Stimulated activated CD8-positive, alpha-beta memory T cell treated with anti-CD3 and anti-CD28 coated beads, Interleukin-4, amount 100 ng/mL, for 1 hour (primary cell): ENCODE measurements at regions not wholly inside any gene's neighbourhood (a gene's known extent, or its start where the extent isn't known, plus 50 kb on each side); places are given as distances from the start of the nearest gene placed in this dataset.

ENCODE experiments used
- DNase-seq, 2 donors: peaks; one replicate each; pipeline ENCODE4 v3.0.0-alpha.2; 2020; ENCODE audit warnings: low read depth in 2 of 2, low spot score in 1 of 2

- DNase-seq = no peak
Measured at GRCh38 chr2:194223218-194223617, 1433.8 kb upstream of the SLC39A10 start.

- DNase-seq = no peak
Measured at GRCh38 chr2:194214192-194214591, 1442.8 kb upstream of the SLC39A10 start.

- no peak for DNase-seq
Measured at GRCh38 chr2:194205568-194206227, 1451.3 kb upstream of the SLC39A10 start.

GRCh38 chr2:194203898-194204297 is 1453.1 kb upstream of the SLC39A10 start:
- DNase-seq = no peak

GRCh38 chr2:194182888-194183287 is 1474.1 kb upstream of the SLC39A10 start:
- no peak for DNase-seq

DNA sequence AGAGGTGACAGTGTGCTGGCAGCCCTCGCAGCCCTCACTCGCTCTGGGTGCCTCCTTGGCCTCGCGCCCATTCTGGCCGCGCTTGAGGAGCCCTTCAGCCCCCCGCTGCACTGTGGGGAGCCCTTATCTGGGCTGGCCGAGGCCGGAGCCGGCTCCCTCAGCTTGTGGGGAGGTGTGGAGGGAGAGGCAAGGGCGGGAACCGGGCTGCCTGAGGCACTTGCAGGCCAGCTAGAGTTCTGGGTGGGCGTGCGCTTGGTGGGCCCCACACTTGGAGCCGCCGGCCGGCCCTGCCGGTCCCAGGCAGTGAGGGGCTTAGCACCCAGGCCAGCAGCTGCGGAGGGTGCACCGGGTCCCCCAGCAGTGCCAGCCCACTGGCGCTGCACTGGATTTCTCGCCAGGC is 1480.9 kb upstream of the SLC39A10 start:
- DNase-seq = no peak

DNA sequence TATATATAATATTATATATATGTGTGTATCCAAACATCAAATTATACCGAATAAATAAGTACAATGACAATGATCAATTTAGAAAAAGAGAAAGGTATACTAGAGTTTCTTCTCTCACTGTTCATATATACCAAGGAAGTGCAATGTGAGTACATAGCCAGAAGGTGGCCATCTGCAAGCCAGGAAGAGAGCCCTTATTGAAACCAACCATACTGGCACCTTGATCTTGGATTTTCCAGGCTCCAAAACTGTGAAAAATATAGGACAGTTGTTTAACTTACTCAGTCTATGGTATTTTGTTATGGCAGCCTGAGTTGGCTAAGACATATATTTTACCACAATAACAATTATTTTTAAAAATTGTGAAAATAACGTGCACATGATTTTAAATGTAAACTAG is 1490.2 kb upstream of the SLC39A10 start:
- DNase-seq = no peak

DNA sequence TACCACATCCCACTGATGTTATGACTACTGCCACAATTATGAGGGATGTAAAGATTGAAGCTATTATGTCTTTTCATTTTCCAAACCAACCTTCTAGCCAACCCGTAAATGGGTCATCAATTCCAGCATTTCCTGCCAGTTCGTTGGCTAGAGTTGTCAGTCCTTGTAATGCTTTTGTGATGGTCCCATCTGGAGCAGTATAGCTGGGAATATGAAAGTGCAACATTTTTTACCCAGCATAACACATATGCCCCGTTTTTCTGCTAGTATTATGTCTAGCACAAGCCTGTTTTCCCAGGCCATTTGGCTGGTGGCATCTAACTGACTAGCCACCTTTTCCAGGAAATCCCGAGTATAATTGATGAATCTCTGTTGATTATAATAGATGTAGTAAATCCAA is 1501.6 kb upstream of the SLC39A10 start:
- no peak for DNase-seq

DNA sequence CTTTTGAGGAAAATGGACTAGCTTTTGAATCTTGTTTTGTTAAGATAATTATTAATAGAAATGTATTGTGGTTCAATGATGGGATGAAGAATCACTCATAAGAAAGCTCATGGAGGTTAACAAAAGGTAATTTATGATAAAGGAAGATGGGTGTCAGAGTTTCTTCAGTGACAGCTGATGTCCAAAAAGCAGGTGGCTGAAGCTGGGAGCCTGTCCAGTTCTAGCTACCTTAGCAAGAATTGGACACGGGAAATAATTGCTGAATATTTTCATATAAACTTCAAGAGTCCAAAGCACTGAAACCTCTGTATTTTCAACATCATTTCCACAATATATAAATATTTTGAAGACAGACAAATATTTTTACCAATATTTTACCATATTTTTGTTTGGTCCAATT is 1505.8 kb upstream of the SLC39A10 start:
- DNase-seq = no peak

DNA sequence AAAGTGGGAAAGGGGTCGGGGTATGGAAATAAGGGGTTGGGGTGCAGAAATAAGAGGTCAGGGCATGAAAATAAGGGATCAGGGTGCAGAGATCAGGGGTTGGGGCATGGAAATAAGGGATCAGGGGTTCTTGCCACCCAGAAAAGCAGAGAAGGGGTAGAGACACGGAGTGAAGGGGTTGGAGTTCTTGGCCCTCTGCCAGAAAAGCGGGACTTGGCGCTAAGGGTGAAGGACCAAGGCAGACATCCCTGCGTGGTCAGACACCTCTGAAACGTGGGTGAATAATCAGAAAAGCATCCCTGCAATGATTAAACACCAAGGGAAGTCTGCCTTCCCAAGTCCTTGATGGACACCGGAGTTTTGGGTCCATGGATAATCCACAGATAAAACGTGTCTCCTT is 1521.6 kb upstream of the SLC39A10 start:
- no peak for DNase-seq

GRCh38 chr2:194128810-194129209 is 1528.2 kb upstream of the SLC39A10 start:
- DNase-seq = no peak

DNA sequence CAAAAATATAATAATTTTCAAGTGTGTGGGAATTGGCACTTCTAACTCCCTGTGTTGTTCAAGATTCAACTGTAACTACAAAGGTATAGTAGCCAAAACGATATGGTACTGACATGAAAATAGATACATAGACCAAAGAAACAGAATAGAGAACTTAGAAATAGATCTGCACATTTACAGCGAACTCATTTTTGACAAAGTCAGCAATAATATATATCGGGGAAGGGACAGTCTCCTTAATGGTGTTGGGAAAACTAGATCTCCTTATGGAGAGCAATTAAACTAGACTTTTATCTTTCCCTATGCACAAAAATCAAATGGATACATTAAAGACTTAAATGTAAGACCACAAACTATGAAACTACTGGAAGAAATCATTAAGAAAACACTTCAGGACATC is 1530.6 kb upstream of the SLC39A10 start:
- DNase-seq = no peak

DNA sequence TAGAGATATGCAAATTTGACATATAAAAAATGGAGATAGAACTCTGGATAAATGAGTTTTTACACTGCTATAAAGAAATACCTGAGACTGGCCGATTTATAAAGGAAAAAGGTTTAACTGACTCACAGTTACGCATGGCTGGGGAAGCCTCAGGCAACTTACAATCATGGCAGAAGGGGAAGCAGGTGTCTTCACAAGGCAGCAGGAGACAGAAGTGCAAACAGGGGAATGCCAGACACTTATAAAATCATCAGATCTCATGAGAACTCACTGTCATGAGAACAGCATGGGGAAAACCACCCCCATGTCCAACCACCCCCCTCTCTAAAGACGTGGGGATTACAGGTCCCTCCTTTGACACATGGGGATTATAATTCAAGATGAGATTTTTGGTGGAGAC is 1540.2 kb upstream of the SLC39A10 start:
- DNase-seq = no peak

- DNase-seq = no peak
Measured at GRCh38 chr2:194105358-194105757, 1551.7 kb upstream of the SLC39A10 start.

DNA sequence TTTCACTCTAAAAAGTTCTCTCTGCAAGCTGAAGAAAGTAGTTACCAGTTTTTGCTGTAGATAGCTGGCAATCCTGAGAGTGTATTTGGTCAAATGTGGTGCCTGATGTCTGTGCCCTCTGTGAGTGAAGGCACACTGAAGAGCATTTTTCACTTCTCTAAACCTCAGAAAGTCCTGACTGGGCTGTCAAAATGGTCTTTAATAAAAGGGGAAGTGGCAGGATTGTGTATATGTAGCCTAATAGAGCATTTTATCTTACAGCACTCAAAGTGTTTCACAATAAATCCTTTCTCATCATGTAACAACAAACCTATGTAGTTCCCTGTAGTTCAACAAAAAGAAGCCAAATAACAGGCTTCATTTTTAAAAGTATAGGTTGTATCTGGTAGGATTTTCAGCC is 1552.3 kb upstream of the SLC39A10 start:
- DNase-seq = no peak

DNA sequence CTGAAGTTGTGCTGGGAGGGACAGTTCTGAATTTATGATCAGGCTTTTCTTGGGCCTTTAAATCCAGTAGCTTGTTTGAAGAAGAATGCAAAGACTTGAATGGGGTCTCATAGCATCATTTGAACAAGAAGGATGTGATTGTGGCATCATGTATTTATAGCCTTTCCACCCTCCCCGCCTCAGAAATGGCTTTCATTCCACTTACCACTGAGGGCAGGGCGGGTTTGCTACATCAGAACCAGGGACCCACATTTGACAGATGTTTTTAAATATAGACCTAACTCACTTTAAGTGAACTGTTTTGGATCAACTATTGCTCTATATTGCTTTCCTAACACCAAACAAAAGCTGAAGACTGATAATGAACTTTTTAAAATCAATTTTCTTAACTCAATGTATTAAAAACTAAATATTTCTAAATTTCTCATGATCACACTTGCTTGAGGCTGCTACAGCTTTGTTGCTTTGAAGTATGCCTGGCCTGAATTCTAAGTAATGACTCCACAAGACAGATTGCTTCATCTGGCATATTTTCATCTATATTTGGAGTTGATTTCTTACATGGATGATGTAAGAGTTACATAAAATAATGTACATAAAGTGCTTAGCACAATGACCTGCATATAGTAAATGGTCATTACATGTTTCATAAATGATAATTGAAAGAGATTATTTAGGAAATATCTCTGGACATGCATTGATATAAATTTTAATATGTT is 1552.9 kb upstream of the SLC39A10 start:
- DNase-seq = no peak

GRCh38 chr2:194102546-194102945 is 1554.5 kb upstream of the SLC39A10 start:
- no peak for DNase-seq

- DNase-seq = no peak
Measured at GRCh38 chr2:194100201-194100600, 1556.8 kb upstream of the SLC39A10 start.

GRCh38 chr2:194096402-194096801 is 1560.6 kb upstream of the SLC39A10 start:
- DNase-seq = no peak

GRCh38 chr2:194095359-194095758 is 1561.7 kb upstream of the SLC39A10 start:
- DNase-seq = no peak

DNA sequence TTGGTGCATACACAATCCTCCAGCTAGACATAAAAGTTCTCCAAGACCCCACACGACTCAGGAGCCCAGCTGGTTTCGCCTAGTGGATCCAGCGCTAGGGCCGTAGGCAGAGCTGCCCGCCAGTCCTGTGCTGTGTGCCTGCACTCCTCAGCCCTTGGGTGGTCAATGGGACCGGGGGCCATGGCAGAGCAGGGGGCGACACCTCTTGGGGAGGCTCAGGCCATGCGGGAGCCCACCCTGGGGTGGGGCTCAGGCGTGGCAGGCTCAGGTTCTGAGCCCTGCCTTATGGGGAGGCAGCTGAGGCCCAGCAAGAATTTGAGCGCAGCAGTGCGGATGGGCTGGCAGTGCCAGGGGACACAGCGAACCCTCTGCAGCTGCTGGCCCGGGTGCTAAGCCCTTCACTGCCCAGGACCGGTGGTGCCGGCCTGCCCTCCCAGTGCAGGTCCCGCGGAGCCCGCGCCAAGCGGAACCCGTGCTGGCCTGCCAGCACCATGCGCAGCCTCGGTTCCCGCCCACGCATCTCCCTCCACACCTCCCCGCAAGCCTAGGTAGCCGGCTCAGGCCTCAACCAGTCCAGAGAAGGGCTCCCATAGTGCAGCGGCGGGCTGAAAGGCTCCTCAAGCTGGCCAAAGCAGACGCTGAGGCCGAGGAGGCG is 1566.6 kb upstream of the SLC39A10 start:
- no peak for DNase-seq
